Amygdala (tissue), 56 donors: ENCODE measurements at regions not wholly inside any gene's neighbourhood (a gene's known extent, or its start where the extent isn't known, plus 50 kb on each side); places are given as distances from the start of the nearest gene placed in this dataset.

Source experiments
- DNase-seq, 56 donors: peaks; one replicate each; lab custom pipeline; 2025; lab: John Stamatoyannopoulos, UW

DNA sequence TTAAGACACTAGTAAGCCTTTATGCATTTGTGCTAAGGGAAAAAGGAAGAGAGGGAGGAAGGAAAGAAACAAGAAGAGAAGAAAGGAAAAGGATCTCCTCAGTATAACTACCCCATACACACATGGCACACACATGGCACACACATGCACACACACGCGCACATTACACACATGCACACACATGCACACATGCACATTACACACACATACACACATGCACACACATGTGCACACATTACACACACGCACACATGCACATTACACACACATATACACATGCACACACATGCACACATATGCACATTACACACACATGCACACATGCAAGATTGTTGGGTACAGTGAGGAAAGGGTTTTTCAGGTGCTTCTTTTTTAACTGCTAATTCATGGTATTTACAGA lies 311.2 kb downstream of the SKIDA1 start:
- no peak for DNase-seq

DNA sequence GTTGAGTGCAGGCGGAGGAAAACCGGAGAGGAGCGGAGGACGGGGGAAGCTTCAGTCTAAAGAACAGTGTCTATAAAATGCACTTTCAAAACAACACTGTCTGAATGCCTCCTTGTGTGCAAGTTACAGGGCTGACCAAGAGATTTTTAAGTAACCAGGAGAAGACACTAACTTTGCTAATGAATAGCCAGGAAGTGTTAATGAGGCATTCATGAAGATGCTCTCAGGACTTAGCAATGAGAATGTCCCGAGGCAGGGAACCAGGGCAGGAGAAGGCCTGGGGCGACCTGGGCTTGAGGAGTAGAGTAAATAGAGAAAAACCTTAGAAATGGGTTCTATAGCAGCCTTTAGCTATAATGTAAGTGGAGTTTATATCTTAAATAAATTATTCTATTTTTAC lies 312.1 kb downstream of the SKIDA1 start:
- DNase-seq, result no peak

DNA sequence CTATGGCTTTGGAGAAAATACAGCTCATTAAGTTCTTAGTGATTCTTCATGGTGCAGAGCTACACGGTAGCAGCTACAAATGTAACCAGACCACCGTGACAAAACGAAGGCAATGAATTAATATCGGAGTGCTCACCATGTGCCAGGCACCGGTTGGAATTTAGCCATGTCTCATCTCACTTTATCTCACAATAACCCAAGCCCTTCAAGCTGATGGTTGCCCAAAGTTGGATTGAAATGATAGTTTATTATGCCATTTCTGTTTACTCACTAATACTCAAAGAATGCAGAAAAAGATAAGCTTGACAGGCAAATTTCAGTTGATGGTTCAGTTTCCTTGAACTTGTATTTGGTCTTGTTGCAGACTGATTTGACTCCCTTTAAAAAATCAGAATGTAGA lies 312.6 kb downstream of the SKIDA1 start:
- no peak for DNase-seq

DNA sequence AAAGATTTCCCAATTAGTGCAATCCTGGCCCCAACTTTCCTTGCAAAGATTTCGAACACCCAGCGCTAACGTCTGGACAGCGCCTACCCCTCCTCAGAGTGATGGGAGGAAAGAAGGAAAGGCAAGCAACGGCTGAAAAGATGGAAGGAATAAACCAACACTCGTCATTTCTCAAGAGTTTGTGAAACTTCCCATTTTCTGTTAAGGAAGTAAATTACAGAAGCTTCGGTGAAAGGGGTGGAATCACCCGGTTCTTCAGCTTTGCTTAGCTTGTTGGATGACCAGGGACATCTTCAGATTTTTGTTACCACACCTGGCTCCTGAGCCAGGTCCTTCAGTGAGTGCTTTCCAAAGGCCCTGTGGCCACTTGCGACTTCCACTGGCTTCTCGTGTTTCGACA lies 313.1 kb downstream of the SKIDA1 start:
- no peak for DNase-seq

DNA sequence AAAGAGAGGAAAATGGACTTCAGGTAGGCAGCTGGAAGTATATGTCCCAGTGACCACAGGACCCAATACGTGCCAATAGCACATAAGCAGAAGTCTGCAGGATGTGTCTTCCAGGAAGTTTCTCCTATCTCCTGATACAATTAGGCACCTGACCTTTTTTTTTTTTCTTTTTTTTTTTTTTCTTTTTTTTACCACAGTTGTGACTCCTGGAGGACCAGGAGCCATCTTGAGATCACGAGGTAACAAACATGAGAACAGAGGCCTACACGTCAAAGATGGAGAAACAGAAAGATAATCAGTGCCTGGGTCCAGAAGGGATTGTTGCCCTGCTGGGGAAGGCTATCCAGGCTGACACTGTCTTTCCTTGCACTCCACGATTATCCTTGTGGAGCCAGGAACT lies 312.4 kb upstream of the NEBL start:
- DNase-seq, result no peak

DNA sequence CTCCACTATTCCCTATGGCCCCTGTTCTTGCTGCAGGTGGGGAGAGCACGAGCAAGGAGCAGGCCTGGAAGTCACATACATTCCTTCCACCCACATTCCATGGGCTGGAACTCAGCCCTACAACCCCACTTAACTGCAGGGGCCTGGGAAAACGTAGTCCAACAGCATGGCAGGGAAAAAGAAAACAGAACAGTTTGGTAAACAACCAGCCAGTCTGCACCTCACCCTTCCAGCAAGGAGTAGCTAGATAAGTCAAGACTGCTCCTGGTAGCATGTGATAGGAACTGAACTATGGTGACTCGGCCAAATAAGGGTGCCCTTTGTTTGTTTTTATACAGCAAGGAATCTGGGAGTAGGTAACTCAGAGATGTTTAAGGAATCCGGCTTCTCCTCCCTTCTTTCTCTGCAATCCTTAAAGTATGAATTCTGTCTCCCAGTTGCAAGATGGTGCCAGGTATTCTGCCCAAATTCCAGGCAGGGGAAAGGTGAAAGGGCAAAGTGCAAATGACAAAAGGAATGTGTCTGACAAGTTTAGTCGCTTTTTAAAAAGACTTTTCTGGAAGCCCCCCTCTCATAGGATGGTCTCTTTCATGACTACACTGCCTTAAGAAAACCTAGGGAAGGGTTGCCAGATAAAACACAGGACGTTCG lies 311.7 kb upstream of the NEBL start:
- no peak for DNase-seq

DNA sequence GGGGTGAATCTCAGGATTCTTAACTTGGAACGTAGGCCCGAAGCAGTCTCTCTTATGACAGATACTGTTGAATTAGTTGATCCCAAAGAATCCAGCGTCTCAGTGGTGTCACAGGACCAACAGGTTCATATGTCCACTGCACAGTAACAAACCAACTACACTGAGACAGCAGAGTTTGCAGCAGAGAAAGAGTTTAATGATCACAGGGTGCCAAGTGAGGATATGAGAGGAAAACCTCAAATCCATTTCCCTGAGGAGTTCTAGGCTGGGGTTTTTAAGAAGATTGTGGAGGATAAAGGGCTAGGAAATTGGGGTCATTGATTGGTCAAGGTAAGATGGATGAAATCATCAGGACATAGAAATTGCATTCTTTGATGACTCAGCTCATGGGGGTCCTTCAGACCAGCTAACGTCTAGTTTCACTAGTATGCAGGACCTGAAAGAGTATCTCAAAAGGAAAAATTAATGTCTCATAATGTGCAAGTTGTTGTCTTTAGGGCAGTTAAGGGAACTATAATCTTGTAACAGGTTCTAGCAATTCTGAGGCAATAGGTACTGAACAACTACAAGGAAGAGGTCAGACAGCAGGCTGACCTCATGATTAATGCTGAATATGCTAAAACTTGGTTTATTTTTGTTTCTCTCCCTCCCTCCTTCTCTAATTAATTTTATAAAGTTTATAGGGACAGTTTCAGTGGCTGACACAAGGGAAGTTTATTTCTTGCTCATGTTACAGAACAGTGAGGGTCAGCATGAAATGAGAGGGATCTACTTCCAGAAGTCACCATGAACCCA lies 310.9 kb upstream of the NEBL start:
- no peak for DNase-seq

DNA sequence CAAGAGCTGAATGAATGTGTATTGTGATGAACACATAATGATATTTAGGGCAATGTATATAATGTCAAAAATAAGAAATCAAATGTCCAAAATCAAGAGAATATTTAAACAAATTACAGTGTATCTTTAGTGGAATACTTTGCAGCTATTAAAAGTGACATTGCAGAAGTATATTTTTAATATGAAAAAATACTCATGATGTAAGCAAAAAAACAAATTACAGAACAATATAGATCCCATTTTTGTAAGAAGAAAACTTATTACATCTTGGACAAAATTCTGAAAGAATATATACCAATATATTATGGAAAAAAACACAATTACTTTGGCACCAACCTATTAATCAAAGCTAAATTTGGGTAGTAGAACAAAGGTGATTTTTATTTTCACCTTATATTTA lies 308.2 kb upstream of the NEBL start:
- DNase-seq, result no peak

DNA sequence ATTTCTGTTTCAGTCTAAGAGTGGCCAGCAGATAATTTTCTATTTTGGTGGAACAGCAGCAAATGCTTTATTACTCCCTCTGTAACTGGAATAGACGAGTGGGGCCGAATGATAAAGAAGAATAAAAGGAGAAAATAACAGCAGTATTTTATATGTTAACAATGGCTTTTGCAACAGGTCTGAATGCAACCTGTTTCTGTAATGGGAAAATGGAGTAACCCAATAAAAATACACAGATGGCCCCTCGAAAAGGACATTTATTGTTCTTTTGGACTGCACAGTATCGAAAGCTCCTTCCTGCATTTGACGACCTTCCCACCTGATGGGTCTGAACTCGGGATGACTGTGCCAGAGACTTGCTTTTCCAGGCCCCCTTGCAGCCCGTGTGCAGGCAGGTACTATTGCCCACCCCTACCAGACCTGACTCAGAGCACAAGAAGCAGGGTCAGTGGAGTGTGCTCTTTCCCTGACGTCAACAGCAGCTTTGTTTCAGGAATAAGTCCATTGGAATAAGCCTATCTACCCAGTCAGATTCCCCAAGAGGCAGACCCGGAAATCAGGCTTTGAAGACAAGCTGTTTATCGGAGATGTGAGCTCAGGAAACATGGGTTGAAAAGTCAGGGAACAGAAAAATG lies 306.5 kb upstream of the NEBL start:
- no peak for DNase-seq

DNA sequence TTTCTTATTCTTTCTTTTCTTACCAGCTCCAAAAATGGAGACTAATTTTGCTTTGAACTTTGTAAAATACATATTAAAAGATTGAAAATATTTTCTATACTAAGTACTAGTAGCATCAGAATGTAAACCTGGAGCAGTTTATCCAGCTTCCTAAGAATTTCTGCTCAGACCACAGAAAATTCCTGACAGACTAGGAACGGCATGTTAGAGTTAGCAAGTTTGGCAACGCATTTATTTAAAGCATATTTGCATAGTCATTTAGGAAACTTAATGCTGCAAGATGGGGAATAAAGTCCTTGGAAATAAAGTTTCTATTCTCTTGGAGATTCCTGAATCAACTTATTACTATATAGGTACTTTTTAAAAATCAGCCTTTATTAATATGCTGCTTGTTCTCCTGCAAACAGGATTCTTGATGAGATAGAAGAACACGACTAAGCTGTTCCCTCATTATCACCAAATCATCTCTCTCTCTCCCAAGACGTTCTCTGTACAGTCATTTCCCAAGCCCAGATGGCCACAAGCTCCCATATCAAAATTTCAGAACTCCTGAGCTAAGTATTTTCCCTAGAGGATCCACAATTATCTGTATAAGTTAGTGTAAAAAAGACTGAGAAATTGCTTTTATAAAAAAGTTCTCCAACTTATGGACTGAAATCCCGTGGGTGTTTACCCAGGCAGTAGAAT lies 305.8 kb upstream of the NEBL start:
- DNase-seq, result no peak

DNA sequence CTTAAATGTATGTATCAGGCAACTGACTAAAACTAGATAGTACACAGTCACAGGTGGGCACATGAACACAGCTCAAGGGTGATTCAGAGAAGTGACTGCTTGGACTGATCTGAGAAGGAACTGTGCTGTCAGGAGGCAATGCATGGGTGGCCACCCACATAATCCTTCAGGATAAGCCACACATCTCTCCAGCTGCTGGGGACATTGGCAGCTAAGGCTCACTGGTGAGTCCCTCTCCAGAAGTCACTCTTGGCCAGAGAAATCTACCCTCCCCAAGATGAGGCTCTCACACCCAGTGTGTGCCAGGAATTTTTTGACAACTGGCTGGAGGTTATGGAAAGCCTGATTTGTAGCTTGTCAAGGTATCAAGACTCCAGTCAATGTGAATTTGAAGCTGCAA lies 302.4 kb upstream of the NEBL start:
- no peak for DNase-seq

DNA sequence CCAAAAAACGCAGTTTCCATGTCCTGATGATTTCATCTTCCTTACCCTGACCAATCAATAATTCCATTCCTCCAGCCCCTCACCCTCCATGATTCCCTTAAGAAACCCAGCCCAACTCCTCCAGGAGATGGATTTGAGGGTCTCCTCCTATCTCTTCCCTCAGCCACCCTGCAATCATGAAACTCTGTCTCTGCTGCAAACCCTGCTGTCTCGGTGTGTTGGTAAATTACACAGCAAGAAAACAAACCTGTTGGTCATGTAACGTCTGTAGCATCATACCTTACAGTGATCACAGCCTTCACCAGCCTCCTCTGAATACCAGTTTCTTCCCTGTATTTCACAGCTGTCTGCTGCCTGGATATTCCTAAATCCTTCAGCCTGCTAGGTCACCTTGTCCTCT lies 300.7 kb upstream of the NEBL start:
- no peak for DNase-seq

DNA sequence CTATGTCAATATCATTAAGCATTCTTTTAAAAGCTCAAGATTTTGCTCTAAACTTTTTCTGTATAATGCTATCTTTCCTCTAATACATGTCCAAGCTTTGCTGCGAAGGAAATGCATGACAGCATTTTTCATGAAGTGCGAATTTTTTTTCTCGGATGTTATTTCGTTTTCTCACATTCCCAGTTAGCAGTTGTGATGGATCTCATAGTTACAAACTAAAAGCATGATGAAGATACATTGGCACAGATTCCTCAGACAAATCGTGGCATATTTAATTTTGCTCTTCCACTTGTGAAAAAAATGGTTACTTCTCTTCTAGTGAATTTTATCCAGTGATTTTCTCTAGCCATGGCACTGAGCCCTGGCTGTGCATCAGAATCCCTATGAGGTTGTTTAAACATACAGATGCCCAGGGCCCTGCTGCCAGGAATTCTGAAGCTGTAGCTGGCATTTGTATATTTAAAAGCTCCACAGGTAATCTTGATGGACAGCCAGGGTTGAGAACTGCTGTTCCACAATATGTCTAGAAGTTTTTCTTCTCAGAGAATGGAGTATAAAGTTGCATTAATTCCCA lies 299.8 kb upstream of the NEBL start:
- DNase-seq, result no peak

DNA sequence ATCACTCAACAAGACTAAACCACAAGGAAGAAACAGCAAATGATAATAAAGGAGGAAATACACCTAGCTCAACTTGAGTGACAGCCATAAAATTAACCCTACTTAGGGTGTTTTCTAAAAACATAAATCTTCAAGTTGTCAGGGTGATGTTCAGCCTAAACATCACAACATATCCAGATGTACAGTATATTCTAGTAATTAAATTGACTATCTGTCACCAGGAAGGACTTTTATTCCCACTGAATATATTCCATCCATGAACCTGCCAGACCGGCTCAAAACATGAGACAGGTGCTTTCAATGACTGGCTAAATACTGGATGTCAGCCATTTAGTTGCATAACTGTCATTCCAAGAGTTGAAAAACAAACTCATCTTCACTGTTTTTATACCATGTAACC lies 298.1 kb upstream of the NEBL start:
- no peak for DNase-seq

DNA sequence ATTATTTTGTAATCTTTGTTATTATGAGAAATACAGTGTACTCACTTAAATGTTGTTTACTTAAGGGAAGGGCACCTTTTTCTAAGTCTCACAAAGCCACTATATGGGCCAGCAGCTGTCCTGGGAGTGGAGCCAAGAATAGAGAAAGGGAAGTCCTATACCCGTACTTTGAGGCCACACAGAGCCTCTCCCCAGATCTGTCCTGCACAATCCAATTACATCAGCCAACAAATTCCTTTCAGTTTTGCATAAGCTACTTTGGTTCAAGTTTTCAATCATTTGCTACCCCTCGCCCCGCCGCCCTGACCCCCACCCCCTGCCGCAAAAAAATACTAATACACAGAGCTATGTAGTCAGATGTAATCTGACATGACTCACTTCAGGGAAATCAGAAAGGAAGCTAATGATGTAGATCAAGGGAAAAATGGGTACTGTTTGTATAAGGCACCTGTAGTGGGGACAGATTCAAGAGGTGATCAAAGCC lies 297.4 kb upstream of the NEBL start:
- peak in 1 of 56 donors; percentile 14 for DNase-seq

DNA sequence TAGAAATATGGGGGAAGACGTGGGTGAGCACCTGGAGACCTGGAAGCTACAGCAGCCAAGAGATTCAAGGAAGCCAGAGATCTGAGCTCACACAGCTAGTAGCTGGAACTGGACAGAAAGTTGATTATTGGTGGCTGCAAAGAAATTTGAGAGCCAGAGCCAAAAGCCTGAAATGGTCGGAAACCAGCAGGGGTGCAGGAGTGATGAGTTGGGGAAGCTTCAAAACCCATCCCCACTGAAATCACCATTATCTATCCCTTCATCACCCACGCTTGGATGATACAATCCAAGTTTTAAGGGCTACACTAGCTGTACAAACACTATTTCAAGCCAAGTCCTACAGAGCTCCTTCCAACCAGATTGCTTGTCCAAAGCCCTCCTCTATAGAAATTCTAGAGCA lies 296.1 kb upstream of the NEBL start:
- DNase-seq, result no peak

DNA sequence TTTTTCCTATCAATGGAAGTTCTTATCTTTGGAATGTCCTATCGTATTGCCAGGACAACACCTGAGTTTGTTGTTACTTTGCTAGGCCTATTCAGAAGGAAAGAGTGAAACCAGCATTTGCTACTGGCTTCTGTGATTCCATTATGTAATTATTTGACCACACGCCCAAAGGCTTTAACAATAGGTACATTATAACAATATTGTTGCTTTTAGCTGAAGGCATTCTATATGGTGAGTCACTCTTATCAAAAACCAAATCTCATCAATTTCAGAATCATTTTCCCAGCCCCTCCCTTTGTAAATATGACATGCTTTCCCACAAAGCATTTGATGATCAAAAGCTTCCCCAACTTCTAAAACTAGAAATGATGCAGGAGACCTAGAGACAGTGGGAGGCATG lies 294.4 kb upstream of the NEBL start:
- no peak for DNase-seq

DNA sequence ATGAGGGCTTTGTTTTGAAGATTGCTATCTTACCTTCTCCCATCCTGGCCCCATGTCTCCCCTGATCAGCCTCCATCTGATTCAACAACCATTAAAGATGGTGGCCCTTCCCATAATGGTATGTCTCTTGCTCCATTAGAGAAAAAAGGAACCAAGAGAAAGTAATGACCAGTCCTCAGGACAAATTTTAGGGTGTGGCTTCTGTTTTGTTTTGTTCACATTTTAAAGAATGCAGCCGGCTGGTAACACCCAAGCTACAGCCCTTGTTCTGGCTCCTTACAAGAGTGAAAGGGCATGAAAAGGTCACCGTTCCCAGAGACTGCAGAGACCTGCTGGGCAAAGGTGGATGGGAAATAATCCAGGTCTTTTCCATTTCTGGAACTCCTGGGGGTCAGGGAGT lies 287.9 kb upstream of the NEBL start:
- no peak for DNase-seq

DNA sequence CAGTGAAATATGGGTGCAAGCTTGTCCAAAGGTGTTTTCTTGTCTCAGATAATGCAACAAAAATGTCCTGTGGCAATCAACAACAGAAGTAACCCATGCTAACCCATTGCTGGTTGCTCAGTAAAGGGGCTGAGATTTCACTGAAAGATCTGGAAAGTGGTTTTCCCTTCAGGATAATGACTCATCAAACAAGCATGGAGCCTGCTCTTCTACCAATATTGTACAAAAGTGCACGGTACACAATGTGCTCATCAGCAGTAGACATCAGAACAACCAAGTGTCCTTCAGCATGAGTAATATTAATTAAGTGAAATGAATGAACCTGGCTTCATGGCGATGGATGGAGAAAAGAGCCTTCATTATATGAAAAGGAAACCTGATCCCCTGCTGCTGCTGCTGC lies 287.1 kb upstream of the NEBL start:
- no peak for DNase-seq

DNA sequence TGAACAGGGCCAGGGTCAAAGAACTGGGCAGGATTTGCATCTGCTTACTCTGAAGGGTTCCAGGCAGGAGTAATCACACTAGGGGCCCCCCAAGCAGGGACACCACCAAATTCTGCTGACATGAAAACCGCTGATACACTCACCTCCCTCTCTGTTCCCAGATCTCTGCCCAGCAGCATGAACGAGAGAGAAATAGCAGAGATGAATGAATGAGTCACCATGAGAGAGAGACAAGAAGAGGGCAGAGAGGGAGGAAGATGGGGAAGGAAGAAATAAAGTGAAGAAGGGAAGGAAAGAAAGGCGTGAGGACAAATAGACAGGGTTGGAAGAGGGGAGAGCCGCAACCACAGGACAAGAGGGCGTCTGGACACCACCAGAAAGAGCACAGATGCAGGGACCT lies 285.9 kb upstream of the NEBL start:
- DNase-seq, result no peak

DNA sequence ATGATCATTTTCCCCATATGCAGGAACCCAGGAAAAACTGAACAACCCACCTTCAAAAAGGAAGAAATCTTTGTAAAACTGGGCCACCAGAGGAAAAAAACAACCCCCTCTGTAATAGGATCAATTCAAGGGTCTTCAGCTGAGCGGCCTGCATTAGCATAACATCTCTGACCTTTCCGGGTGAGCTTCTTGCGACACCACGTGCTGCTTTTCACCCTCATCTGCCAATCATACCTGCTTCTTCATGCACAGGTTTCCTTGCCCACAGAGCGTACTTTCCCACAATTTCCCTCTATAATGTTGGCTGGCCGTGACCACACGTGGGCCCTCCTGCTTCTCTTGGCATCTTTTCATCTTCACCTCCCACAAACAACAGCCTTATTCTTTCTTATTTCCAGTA lies 284.3 kb upstream of the NEBL start:
- DNase-seq, result no peak
